Spleen (tissue), 7 donors: ENCODE measurements at regions not wholly inside any gene's neighbourhood (a gene's known extent, or its start where the extent isn't known, plus 50 kb on each side); places are given as distances from the start of the nearest gene placed in this dataset.

Experiments used
- POLR2A ChIP-seq, 3 donors: fragments of 450-650 bp; IDR thresholded peaks; one replicate each; pipeline ENCODE4 v1.5.1; 2017; ENCODE audit warnings: antibody characterized with exemption in 3 of 3, mild to moderate bottlenecking in 1 of 3
- POLR2AphosphoS5 ChIP-seq, 3 donors: sonication (generic); formaldehyde crosslinking; IDR thresholded peaks; one replicate each; pipeline ENCODE4 v1.5.1; 2017; ENCODE audit warnings: antibody characterized with exemption in 3 of 3
- TF ChIP-seq, protein P1 (sequence below), 11 experiments: fragments of 200-600 bp in 7 of 11; fragments of 450-650 bp in 4 of 11; sonication (generic) in 4 of 11; IDR thresholded peaks in 8 of 11; conservative IDR thresholded peaks in 3 of 11; 1 replicate in 7 of 11; 2 replicates in 4 of 11; pipeline versions ENCODE4 v1.4.0 to v1.8.0; 2016 to 2021; ENCODE audit warnings: antibody characterized with exemption in 11 of 11, inconsistent platforms in 4 of 11, mild to moderate bottlenecking in 1 of 11
- donor health status: DM: no; HTN: no; CAD: no; lungs with moderate emphysema.
- donor health status: DM: no; HTN: no; CAD: no.
- donor health status: DM: no; HTN: no; CAD: no.

DNA sequence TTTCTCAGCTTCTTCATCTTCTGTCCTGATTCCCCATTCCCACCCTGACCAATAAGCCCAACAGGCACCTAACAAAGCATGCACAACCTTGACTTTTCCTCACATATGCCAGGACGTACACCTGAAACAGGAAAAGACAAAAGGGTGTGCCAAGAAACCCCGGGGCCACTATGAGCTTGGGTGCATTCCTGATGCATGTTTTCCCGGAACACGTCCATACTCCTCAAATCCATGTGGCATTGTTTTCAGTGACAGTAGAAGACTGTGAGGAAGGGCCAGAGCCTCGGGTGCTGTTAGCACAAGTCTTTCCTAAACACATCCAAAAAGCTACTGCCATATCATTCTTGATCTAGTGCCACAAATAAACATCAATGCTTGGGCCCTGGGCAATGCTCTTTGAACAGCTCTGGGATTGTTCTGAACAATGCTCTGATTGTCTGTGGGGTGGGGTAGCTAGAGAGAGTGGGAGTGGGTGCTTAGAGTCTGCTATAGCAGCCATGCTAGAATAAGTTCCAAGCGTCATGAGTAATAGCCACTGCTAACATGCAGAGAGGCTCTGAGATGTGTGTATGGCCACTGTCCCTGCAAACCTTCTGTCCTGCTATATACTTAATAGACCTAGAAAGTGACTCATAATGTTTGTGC lies 181.7 kb upstream of the CRIM1 start:
- TF ChIP-seq, protein P1, sequence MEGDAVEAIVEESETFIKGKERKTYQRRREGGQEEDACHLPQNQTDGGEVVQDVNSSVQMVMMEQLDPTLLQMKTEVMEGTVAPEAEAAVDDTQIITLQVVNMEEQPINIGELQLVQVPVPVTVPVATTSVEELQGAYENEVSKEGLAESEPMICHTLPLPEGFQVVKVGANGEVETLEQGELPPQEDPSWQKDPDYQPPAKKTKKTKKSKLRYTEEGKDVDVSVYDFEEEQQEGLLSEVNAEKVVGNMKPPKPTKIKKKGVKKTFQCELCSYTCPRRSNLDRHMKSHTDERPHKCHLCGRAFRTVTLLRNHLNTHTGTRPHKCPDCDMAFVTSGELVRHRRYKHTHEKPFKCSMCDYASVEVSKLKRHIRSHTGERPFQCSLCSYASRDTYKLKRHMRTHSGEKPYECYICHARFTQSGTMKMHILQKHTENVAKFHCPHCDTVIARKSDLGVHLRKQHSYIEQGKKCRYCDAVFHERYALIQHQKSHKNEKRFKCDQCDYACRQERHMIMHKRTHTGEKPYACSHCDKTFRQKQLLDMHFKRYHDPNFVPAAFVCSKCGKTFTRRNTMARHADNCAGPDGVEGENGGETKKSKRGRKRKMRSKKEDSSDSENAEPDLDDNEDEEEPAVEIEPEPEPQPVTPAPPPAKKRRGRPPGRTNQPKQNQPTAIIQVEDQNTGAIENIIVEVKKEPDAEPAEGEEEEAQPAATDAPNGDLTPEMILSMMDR (IDR thresholded peaks at IDR 0.05 in 8 of 11, conservative IDR thresholded peaks at IDR 0.05 in 3 of 11), result no peak
- no peak for TF ChIP-seq POLR2AphosphoS5 (IDR thresholded peaks at IDR 0.05)
- no peak for TF ChIP-seq POLR2A (IDR thresholded peaks at IDR 0.05)
